Vagina (tissue), 2 donors: ENCODE measurements at regions not wholly inside any gene's neighbourhood (a gene's known extent, or its start where the extent isn't known, plus 50 kb on each side); places are given as distances from the start of the nearest gene placed in this dataset.

Experiments
- POLR2A ChIP-seq, 2 donors: fragments of 450-650 bp; IDR thresholded peaks; one replicate each; pipeline ENCODE4 v1.6.1; 2017; ENCODE audit warnings: antibody characterized with exemption in 2 of 2, mild to moderate bottlenecking in 2 of 2, moderate library complexity in 2 of 2
- TF ChIP-seq, protein P1 (sequence below), 3 experiments: fragments of 450-650 bp in 2 of 3; fragments of 200-600 bp in 1 of 3; sonication (generic) in 1 of 3; IDR thresholded peaks; one replicate each; pipeline ENCODE4 v1.5.1; 2017 to 2019; ENCODE audit warnings: antibody characterized with exemption in 3 of 3, mild to moderate bottlenecking in 2 of 3, moderate library complexity in 2 of 3

DNA sequence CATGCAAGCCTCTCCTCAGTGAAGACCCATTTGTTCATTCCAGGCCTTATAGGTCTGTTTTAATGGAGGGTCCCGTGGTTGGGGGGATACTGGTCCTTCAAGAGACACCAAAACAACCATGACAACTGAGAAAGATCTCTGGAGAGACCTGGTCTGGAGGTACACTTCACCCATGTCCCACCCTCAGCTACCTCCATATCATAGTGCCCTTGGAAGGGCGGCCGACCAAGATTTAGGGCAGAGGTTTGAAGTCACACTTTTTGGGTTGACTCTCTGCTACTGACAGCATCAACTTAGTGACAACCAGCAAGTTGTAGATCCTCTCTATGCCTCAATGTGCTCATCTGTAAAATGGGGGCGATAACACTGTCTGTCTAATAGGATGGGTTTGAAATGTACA lies 177.3 kb downstream of the TSHZ3 start:
- TF ChIP-seq, protein P1, sequence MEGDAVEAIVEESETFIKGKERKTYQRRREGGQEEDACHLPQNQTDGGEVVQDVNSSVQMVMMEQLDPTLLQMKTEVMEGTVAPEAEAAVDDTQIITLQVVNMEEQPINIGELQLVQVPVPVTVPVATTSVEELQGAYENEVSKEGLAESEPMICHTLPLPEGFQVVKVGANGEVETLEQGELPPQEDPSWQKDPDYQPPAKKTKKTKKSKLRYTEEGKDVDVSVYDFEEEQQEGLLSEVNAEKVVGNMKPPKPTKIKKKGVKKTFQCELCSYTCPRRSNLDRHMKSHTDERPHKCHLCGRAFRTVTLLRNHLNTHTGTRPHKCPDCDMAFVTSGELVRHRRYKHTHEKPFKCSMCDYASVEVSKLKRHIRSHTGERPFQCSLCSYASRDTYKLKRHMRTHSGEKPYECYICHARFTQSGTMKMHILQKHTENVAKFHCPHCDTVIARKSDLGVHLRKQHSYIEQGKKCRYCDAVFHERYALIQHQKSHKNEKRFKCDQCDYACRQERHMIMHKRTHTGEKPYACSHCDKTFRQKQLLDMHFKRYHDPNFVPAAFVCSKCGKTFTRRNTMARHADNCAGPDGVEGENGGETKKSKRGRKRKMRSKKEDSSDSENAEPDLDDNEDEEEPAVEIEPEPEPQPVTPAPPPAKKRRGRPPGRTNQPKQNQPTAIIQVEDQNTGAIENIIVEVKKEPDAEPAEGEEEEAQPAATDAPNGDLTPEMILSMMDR (IDR thresholded peaks at IDR 0.05): no peak
- TF ChIP-seq POLR2A (IDR thresholded peaks at IDR 0.05): no peak
